Right lobe of liver (tissue), 6 donors: ENCODE measurements at regions not wholly inside any gene's neighbourhood (a gene's known extent, or its start where the extent isn't known, plus 50 kb on each side); places are given as distances from the start of the nearest gene placed in this dataset.

Source experiments
- ATAC-seq, 4 donors: fragments of 200-7000 bp; cut with Tn5 transposase; one replicate each; pipeline ENCODE4 v1.9.1; 2020; ENCODE audit warnings: mild to moderate bottlenecking in 4 of 4, moderate library complexity in 4 of 4
- DNase-seq, 3 donors: peaks; one replicate each; pipeline ENCODE4 v3.0.0-alpha.2; 2020
- H3K27ac ChIP-seq, 3 donors: fragments of 200-600 bp; one replicate each; pipeline ENCODE4 v1.8.0; 2022
- H3K27me3 ChIP-seq, 2 donors: fragments of 200-600 bp; one replicate each; pipeline ENCODE4 v1.8.0; 2022
- H3K36me3 ChIP-seq, 4 donors: fragments of 200-600 bp; sonication (generic) in 1 of 4; one replicate each; pipeline versions ENCODE4 v1.5.1 to v1.8.0; 2017 to 2022; ENCODE audit warnings: control low read depth in 1 of 4
- H3K4me1 ChIP-seq, 4 donors: fragments of 200-600 bp; sonication (generic) in 1 of 4; one replicate each; pipeline versions ENCODE4 v1.5.1 to v1.8.0; 2017 to 2022; ENCODE audit warnings: control low read depth in 1 of 4
- H3K4me3 ChIP-seq, 3 donors: fragments of 200-600 bp; one replicate each; pipeline ENCODE4 v1.8.0; 2022
- H3K9me3 ChIP-seq, 4 donors: fragments of 200-600 bp; sonication (generic) in 1 of 4; one replicate each; pipeline versions ENCODE4 v1.5.1 to v1.8.0; 2017 to 2022; ENCODE audit warnings: control low read depth in 1 of 4
- CTCF ChIP-seq, 4 donors: fragments of 200-600 bp in 3 of 4; fragments of 450-650 bp in 1 of 4; IDR thresholded peaks; one replicate each; pipeline versions ENCODE4 v1.5.1 to v1.8.0; 2016 to 2022; ENCODE audit warnings: antibody characterized with exemption in 4 of 4, mild to moderate bottlenecking in 2 of 4
- POLR2A ChIP-seq: fragments of 450-650 bp; IDR thresholded peaks from one replicate; pipeline ENCODE4 v1.6.1; 2017; ENCODE audit warnings: antibody characterized with exemption, mild to moderate bottlenecking
- WGBS: methylation state at CpG from one replicate; pipeline ENCODE4 v1.1.6; 2018; ENCODE audit warnings: low coverage, low lambda C conversion rate; ENCODE audit not compliant: insufficient coverage; ENCODE audit errors: missing lambda C conversion rate; 5-methylcytosine and 5-hydroxymethylcytosine counted together
- intact Hi-C, 2 donors: fragments of 100-400 bp; cut with DNase I; formaldehyde crosslinking; loops; one replicate each; pipeline versions ENCODE4 v1.11.2 to v1.14.1; 2022
- donor health status: DM: no; HTN: yes; CAD: no.
- donor health status: DM: no; HTN: no; CAD: no.
- donor health status: DM: no; HTN: no; CAD: no.
- donor health status: DM: no; HTN: yes; CAD: no.
- donor health status: DM: no; HTN: yes; CAD: no.

- no peaks in the 10 kb centered on the region for H3K36me3 ChIP-seq
- H3K27me3 ChIP-seq, result no peaks in the 10 kb centered on the region
- TF ChIP-seq CTCF (IDR thresholded peaks at IDR 0.05), result no peak
- no peak for TF ChIP-seq POLR2A
- intact Hi-C loops, result no loop called here
- H3K4me3 ChIP-seq, result no peak overlapping the region
- DNase-seq, result no peak
- H3K9me3 ChIP-seq, result no peaks in the 10 kb centered on the region
- H3K4me1 ChIP-seq, result no peaks in the 10 kb centered on the region
- ATAC-seq, result no peak
- WGBS, result 66% methylated on average over 3 of the region's 3 CpGs
- no peak overlapping the region for H3K27ac ChIP-seq
These were observed 529.2 kb upstream of the ATP2B1 start for GRCh38 chr12:90237841-90238240.

DNA sequence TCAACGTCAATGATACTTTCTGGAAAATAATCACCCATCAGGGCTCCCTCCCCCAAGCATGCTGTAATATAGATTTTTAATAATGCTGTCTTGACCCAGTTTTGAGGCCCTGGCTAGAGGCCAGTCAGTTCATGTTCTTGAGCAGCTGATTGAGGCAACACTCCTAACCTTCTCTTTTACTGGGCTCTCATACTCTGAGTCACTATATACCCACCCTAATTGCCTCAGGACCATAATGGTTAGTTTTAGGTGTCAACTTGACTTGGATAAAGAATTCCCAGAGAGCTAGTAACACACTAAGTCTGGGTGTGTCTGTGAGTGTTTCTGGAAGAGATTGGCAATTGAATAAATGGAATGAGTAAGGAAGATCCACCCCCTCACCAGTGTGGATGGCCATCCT, 527.0 kb upstream of the ATP2B1 start:
- 50% methylated on average over 1 of the region's 1 CpG for WGBS
- H3K4me1 ChIP-seq, result no peaks in the 10 kb centered on the region
- no peaks in the 10 kb centered on the region for H3K9me3 ChIP-seq
- no peak overlapping the region for H3K27ac ChIP-seq
- H3K36me3 ChIP-seq, result no peaks in the 10 kb centered on the region
- H3K27me3 ChIP-seq, result no peaks in the 10 kb centered on the region
- ATAC-seq, result no peak
- H3K4me3 ChIP-seq, result no peak overlapping the region
- intact Hi-C loops, result no loop called here
- TF ChIP-seq CTCF (IDR thresholded peaks at IDR 0.05), result no peak
- DNase-seq, result no peak

GRCh38 chr12:90234472-90234871, 525.8 kb upstream of the ATP2B1 start:
- intact Hi-C loops, result no loop called here
- H3K9me3 ChIP-seq, result no peaks in the 10 kb centered on the region
- no peaks in the 10 kb centered on the region for H3K27me3 ChIP-seq
- no peak overlapping the region for H3K27ac ChIP-seq
- no peak for ATAC-seq
- 71% methylated on average over 2 of the region's 2 CpGs for WGBS
- no peaks in the 10 kb centered on the region for H3K36me3 ChIP-seq
- DNase-seq, result no peak
- no peak for TF ChIP-seq POLR2A
- no peak for TF ChIP-seq CTCF (IDR thresholded peaks at IDR 0.05)
- no peak overlapping the region for H3K4me3 ChIP-seq
- no peaks in the 10 kb centered on the region for H3K4me1 ChIP-seq

GRCh38 chr12:90233168-90234100, 524.8 kb upstream of the ATP2B1 start:
- no peak overlapping the region for H3K27ac ChIP-seq
- no peak overlapping the region for H3K4me3 ChIP-seq
- H3K36me3 ChIP-seq, result no peaks in the 10 kb centered on the region
- H3K9me3 ChIP-seq, result no peaks in the 10 kb centered on the region
- WGBS, result 76% methylated on average over 6 of the region's 6 CpGs
- no peaks in the 10 kb centered on the region for H3K4me1 ChIP-seq
- intact Hi-C loops, result no loop called here
- H3K27me3 ChIP-seq, result no peaks in the 10 kb centered on the region
- TF ChIP-seq CTCF (IDR thresholded peaks at IDR 0.05) (no peak), POLR2A (no peak)
- ATAC-seq (no peak), DNase-seq (no peak)
